ENCODE measurements at regions not wholly inside any gene's neighbourhood (a gene's known extent, or its start where the extent isn't known, plus 50 kb on each side); places are given as distances from the start of the nearest gene placed in this dataset.

DNA sequence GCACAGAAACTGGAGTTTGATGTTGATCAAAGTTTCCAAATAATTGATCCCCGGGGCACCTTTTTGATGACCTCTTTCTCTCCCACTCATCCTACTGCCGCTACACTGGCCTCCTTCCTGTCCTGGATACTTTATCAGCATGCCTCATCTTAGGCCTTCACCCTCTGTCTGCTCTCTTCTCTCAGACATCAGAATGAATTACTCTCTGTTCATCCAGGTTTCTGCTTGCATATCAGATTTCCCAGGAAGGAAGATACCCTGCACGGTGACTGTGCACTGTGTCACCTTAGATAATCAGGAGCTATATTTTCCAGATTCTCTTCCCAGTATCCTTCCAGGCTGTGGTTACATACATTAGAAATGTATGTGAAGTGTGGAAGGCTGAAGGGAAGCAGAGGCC lies 397.0 kb downstream of the DIRAS2 start:
- TF ChIP-seq, protein P1, sequence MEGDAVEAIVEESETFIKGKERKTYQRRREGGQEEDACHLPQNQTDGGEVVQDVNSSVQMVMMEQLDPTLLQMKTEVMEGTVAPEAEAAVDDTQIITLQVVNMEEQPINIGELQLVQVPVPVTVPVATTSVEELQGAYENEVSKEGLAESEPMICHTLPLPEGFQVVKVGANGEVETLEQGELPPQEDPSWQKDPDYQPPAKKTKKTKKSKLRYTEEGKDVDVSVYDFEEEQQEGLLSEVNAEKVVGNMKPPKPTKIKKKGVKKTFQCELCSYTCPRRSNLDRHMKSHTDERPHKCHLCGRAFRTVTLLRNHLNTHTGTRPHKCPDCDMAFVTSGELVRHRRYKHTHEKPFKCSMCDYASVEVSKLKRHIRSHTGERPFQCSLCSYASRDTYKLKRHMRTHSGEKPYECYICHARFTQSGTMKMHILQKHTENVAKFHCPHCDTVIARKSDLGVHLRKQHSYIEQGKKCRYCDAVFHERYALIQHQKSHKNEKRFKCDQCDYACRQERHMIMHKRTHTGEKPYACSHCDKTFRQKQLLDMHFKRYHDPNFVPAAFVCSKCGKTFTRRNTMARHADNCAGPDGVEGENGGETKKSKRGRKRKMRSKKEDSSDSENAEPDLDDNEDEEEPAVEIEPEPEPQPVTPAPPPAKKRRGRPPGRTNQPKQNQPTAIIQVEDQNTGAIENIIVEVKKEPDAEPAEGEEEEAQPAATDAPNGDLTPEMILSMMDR (IDR thresholded peaks at IDR 0.05; ENCODE audit: low read depth, low read length), result no peak
- TF ChIP-seq MYC (IDR thresholded peaks at IDR 0.05; ENCODE audit: low read depth, low read length), result no peak
